ENCODE measurements at regions not wholly inside any gene's neighbourhood (a gene's known extent, or its start where the extent isn't known, plus 50 kb on each side); places are given as distances from the start of the nearest gene placed in this dataset.
"Not testable (repeated sequence)": the region's sequence is repeated elsewhere in the genome, so short reads cannot be mapped to it uniquely, and the experiment has no call there.

GRCh38 chr10:23980094-23980493 is 228.8 kb upstream of the KIAA1217 start:
- H3K4me1 Mint-ChIP-seq (ENCODE audit: low read depth, unreplicated experiment), result peaks cover 5% of the 10 kb centered on the region
- no peak overlapping the region for H3K4me3 Mint-ChIP-seq (ENCODE audit: unreplicated experiment)
- H3K9me3 Mint-ChIP-seq (ENCODE audit: unreplicated experiment), result no peaks in the 10 kb centered on the region
- H3K36me3 Mint-ChIP-seq (ENCODE audit: unreplicated experiment), result peaks cover 3% of the 10 kb centered on the region
- no peaks in the 10 kb centered on the region for H3K27me3 Mint-ChIP-seq (ENCODE audit: unreplicated experiment)
- no peak for TF ChIP-seq CTCF (IDR thresholded peaks at IDR 0.05; ENCODE audit: partially characterized antibody, unreplicated experiment)
- no peak overlapping the region for H3K27ac Mint-ChIP-seq (ENCODE audit: unreplicated experiment)
- no peak for DNase-seq

- Mint-ChIP-seq H3K9me3 (ENCODE audit: unreplicated experiment) (no peaks in the 10 kb centered on the region), H3K27ac (ENCODE audit: unreplicated experiment) (no peak overlapping the region), H3K36me3 (ENCODE audit: unreplicated experiment) (peaks cover 3% of the 10 kb centered on the region), H3K4me3 (ENCODE audit: unreplicated experiment) (no peak overlapping the region), H3K4me1 (ENCODE audit: low read depth, unreplicated experiment) (peaks cover 5% of the 10 kb centered on the region), H3K27me3 (ENCODE audit: unreplicated experiment) (no peaks in the 10 kb centered on the region)
- DNase-seq, result no peak
- peak; percentile 37 for TF ChIP-seq CTCF (IDR thresholded peaks at IDR 0.05; ENCODE audit: partially characterized antibody, unreplicated experiment)
Measured at GRCh38 chr10:23981520-23982309, 227.2 kb upstream of the KIAA1217 start.

- not testable (repeated sequence) for H3K36me3 Mint-ChIP-seq (ENCODE audit: unreplicated experiment); H3K27ac Mint-ChIP-seq (ENCODE audit: unreplicated experiment); H3K27me3 Mint-ChIP-seq (ENCODE audit: unreplicated experiment); DNase-seq; H3K4me3 Mint-ChIP-seq (ENCODE audit: unreplicated experiment); H3K4me1 Mint-ChIP-seq (ENCODE audit: low read depth, unreplicated experiment); H3K9me3 Mint-ChIP-seq (ENCODE audit: unreplicated experiment)
Measured at GRCh38 chr10:23984405-23984804, 224.5 kb upstream of the KIAA1217 start.

- Mint-ChIP-seq H3K4me3 (ENCODE audit: unreplicated experiment) (no peak overlapping the region), H3K9me3 (ENCODE audit: unreplicated experiment) (no peaks in the 10 kb centered on the region), H3K27me3 (ENCODE audit: unreplicated experiment) (no peaks in the 10 kb centered on the region), H3K36me3 (ENCODE audit: unreplicated experiment) (peaks cover under 1% of the 10 kb centered on the region), H3K27ac (ENCODE audit: unreplicated experiment) (no peak overlapping the region), H3K4me1 (ENCODE audit: low read depth, unreplicated experiment) (no peaks in the 10 kb centered on the region)
- TF ChIP-seq CTCF (IDR thresholded peaks at IDR 0.05; ENCODE audit: partially characterized antibody, unreplicated experiment), result no peak
- no peak for DNase-seq
Measured at GRCh38 chr10:23988006-23988405, 220.9 kb upstream of the KIAA1217 start.

GRCh38 chr10:23994459-23995046 is 214.4 kb upstream of the KIAA1217 start:
- H3K27me3 Mint-ChIP-seq (ENCODE audit: unreplicated experiment), result no peaks in the 10 kb centered on the region
- H3K4me1 Mint-ChIP-seq (ENCODE audit: low read depth, unreplicated experiment), result peaks cover 2% of the 10 kb centered on the region
- H3K36me3 Mint-ChIP-seq (ENCODE audit: unreplicated experiment), result no peaks in the 10 kb centered on the region
- H3K4me3 Mint-ChIP-seq (ENCODE audit: unreplicated experiment), result no peak overlapping the region
- H3K9me3 Mint-ChIP-seq (ENCODE audit: unreplicated experiment), result peaks cover 2% of the 10 kb centered on the region
- peak; percentile 78 for DNase-seq
- no peak overlapping the region for H3K27ac Mint-ChIP-seq (ENCODE audit: unreplicated experiment)
- peak; percentile 92 for TF ChIP-seq CTCF (IDR thresholded peaks at IDR 0.05; ENCODE audit: partially characterized antibody, unreplicated experiment)
